Erythroblast (primary cell): ENCODE measurements at regions not wholly inside any gene's neighbourhood (a gene's known extent, or its start where the extent isn't known, plus 50 kb on each side); places are given as distances from the start of the nearest gene placed in this dataset.
"Not testable (repeated sequence)": the region's sequence is repeated elsewhere in the genome, so short reads cannot be mapped to it uniquely, and the experiment has no call there.

Experiments used
- GATA1 ChIP-seq: IDR thresholded peaks from 2 replicates; pipeline ENCODE4 v1.6.1; 2011; ENCODE audit warnings: low read depth, mild to moderate bottlenecking, control low read depth, low read length, moderate library complexity
- POLR2A ChIP-seq: IDR thresholded peaks from 2 replicates; pipeline ENCODE4 v1.6.1; 2011; ENCODE audit warnings: mild to moderate bottlenecking, low read length

- not testable (repeated sequence) for TF ChIP-seq POLR2A, GATA1
Observed at GRCh38 chr1:112825563-112826216, 110.6 kb upstream of the PPM1J start.
